K562 (cell line): ENCODE measurements at regions not wholly inside any gene's neighbourhood (a gene's known extent, or its start where the extent isn't known, plus 50 kb on each side); places are given as distances from the start of the nearest gene placed in this dataset.

Experiments
- ATAC-seq: fragments of 200-7000 bp; cut with Tn5 transposase; 3 replicates; pipeline ENCODE4 v1.9.1; 2020; ENCODE audit warnings: moderate library complexity
- BruUV-seq: library from RNA; stranded (reverse); fragments of 400-500 nt; replicated peaks from 2 replicates; lab custom pipeline; 2021; lab: Mats Ljungman, UMichigan
- CTCF ChIA-PET: fragments of 300-600 bp; formaldehyde crosslinking; extraction: SDS; loops from one replicate; lab custom pipeline; 2021; ENCODE audit warnings: low intra/inter-chr PET ratio; lab: Yijun Ruan, JAX
- POLR2A ChIA-PET: fragments of 300-600, 350-650 bp; sonication (Branson Sonifier 250); formaldehyde crosslinking; extraction: SDS; loops from one replicate; lab custom pipeline; 2021; ENCODE audit warnings: antibody characterized with exemption, inconsistent platforms; lab: Yijun Ruan, JAX
- DNase-seq, 4 experiments: peaks; one replicate each; pipeline versions ENCODE4 v3.0.0 to v3.0.0-alpha.2; 2011 to 2018; ENCODE audit warnings: low spot score in 3 of 4, mixed read lengths in 3 of 4; ENCODE audit errors: extremely low read depth in 1 of 4
- FAIRE-seq: peaks from 2 replicates; lab custom pipeline; 2011; peaks lifted over from hg19 to GRCh38; lab: Jason Lieb, UNC
- H2AFZ ChIP-seq: 2 replicates; pipeline ENCODE4 v1.6.0; 2011; ENCODE audit warnings: low read depth, low read length, control low read depth, inconsistent platforms
- H3K27ac ChIP-seq: fragments of 200-600 bp; 3 replicates; pipeline ENCODE4 v1.8.0; 2011; ENCODE audit warnings: low read depth, mild to moderate bottlenecking, control low read depth, inconsistent platforms, low read length, moderate library complexity, mixed read lengths; ENCODE audit errors: extremely low read depth
- H3K27me3 ChIP-seq, 2 experiments: fragments of 300-600 bp in 1 of 2; 2 replicates in 1 of 2; 3 replicates in 1 of 2; pipeline versions ENCODE4 v1.6.0 to v1.8.0; 2011; ENCODE audit warnings: inconsistent platforms in 2 of 2, low read length in 2 of 2, mild to moderate bottlenecking in 1 of 2, mixed read lengths in 1 of 2, moderate library complexity in 1 of 2; ENCODE audit not compliant: control insufficient read depth in 2 of 2, insufficient read depth in 2 of 2
- H3K36me3 ChIP-seq: fragments of 300-600 bp; 3 replicates; pipeline ENCODE4 v1.8.0; 2011; ENCODE audit warnings: mild to moderate bottlenecking, low read length, inconsistent platforms; ENCODE audit not compliant: control insufficient read depth, insufficient read depth
- H3K4me1 ChIP-seq, 2 experiments: fragments of 200-600 bp in 1 of 2; replicated peaks in 1 of 2; 2 replicates in 1 of 2; 3 replicates in 1 of 2; pipeline versions ENCODE4 v1.5.1 to v1.8.0; 2011; ENCODE audit warnings: inconsistent platforms in 2 of 2, low read length in 2 of 2, mild to moderate bottlenecking in 1 of 2, mixed read lengths in 1 of 2, moderate library complexity in 1 of 2; ENCODE audit not compliant: control insufficient read depth in 2 of 2, insufficient read depth in 2 of 2
- H3K4me2 ChIP-seq: 2 replicates; pipeline ENCODE4 v1.6.1; 2011; ENCODE audit warnings: low read length, control low read depth, inconsistent platforms, mixed read lengths; ENCODE audit not compliant: insufficient read depth
- H3K4me3 ChIP-seq: fragments of 200-600 bp; sonication (generic), shearing (Covaris generic); 2 replicates; pipeline ENCODE4 v1.5.1; 2016; ENCODE audit warnings: control low read depth, inconsistent platforms
- H3K79me2 ChIP-seq: fragments of 200-600 bp; 3 replicates; pipeline ENCODE4 v1.8.0; 2011; ENCODE audit warnings: low read length, inconsistent platforms; ENCODE audit not compliant: control insufficient read depth, insufficient read depth
- H3K9ac ChIP-seq, 2 experiments: 2 replicates each; pipeline versions ENCODE4 v1.6.0 to v1.6.1; 2011; ENCODE audit warnings: low read depth in 2 of 2, low read length in 2 of 2, control low read depth in 1 of 2, inconsistent platforms in 1 of 2, mild to moderate bottlenecking in 1 of 2, mixed read lengths in 1 of 2; ENCODE audit not compliant: insufficient read depth in 1 of 2
- H3K9me1 ChIP-seq: one replicate; pipeline ENCODE4 v1.6.0; 2011; ENCODE audit warnings: inconsistent platforms, mild to moderate bottlenecking, low read length, moderate library complexity; ENCODE audit not compliant: control insufficient read depth, insufficient read depth
- H3K9me3 ChIP-seq: replicated peaks from 2 replicates; pipeline ENCODE4 v1.5.1; 2011; ENCODE audit warnings: low read depth, low read length, inconsistent platforms; ENCODE audit not compliant: control insufficient read depth, insufficient read depth
- H4K20me1 ChIP-seq: replicated peaks from 2 replicates; pipeline ENCODE4 v1.6.1; 2011; ENCODE audit warnings: low read length, inconsistent platforms, mixed read lengths; ENCODE audit not compliant: control insufficient read depth, insufficient read depth
- ARID1B ChIP-seq: fragments of 450-650 bp; IDR thresholded peaks from 2 replicates; pipeline ENCODE4 v1.6.1; 2016; ENCODE audit warnings: antibody characterized with exemption, mild to moderate bottlenecking, inconsistent platforms
- ATF1 ChIP-seq, 2 experiments: fragments of 450-650 bp in 1 of 2; IDR thresholded peaks; 2 replicates each; pipeline ENCODE4 v1.6.1; 2016; ENCODE audit warnings: missing compliant biosample characterization in 1 of 2, missing genetic modification characterization in 1 of 2
- BRD9 ChIP-seq: fragments of 450-650 bp; IDR thresholded peaks from 2 replicates; pipeline ENCODE4 v1.6.1; 2018; ENCODE audit warnings: low read depth; ENCODE audit not compliant: partially characterized antibody
- MTA3 ChIP-seq: fragments of 450-650 bp; formaldehyde crosslinking; IDR thresholded peaks from 2 replicates; pipeline ENCODE4 v1.6.1; 2017; ENCODE audit warnings: mild to moderate bottlenecking, borderline replicate concordance
- NCOA2 ChIP-seq, 2 experiments: fragments of 450-650 bp; IDR thresholded peaks; 2 replicates each; pipeline ENCODE4 v1.6.1; 2018; ENCODE audit warnings: mild to moderate bottlenecking in 2 of 2, moderate library complexity in 1 of 2; ENCODE audit not compliant: partially characterized antibody in 2 of 2
- RBFOX2 ChIP-seq: fragments of 200-400 bp; formaldehyde crosslinking; IDR thresholded peaks from 2 replicates; pipeline ENCODE4 v1.6.1; 2017; ENCODE audit warnings: low read depth, mild to moderate bottlenecking, low read length, moderate library complexity
- RUNX1 ChIP-seq: sonication (generic); IDR thresholded peaks from 2 replicates; pipeline ENCODE4 v1.6.1; 2016; ENCODE audit warnings: antibody characterized with exemption, low read depth
- YY1 ChIP-seq, 3 experiments: IDR thresholded peaks; 2 replicates each; pipeline ENCODE4 v1.6.1; 2011; ENCODE audit warnings: low read length in 2 of 3, mild to moderate bottlenecking in 2 of 3, moderate library complexity in 2 of 3, borderline replicate concordance in 1 of 3, control low read depth in 1 of 3, low read depth in 1 of 3; ENCODE audit not compliant: insufficient read depth in 3 of 3, insufficient replicate concordance in 2 of 3, control insufficient read depth in 1 of 3, insufficient read length in 1 of 3; ENCODE audit errors: extremely low read depth in 1 of 3
- ZNF253 ChIP-seq: fragments of 250-450 bp; sonication (Bioruptor Pico); conservative IDR thresholded peaks from 2 replicates; pipeline ENCODE4 v1.6.1; 2021; ENCODE audit warnings: mild to moderate bottlenecking
- ZNF431 ChIP-seq: sonication (generic); formaldehyde crosslinking; IDR thresholded peaks from 2 replicates; pipeline ENCODE4 v1.8.0; 2022; ENCODE audit warnings: mild to moderate bottlenecking, missing genetic modification reagents
- ZNF583 ChIP-seq: fragments of 250-450 bp; sonication (Bioruptor Pico); IDR thresholded peaks from 2 replicates; pipeline ENCODE4 v1.4.0; 2020
- WGBS: fragments of 100-300 bp; shearing (Covaris generic); methylation state at CpG from one replicate; pipeline ENCODE4 v1.1.6; 2016; ENCODE audit warnings: low coverage, mixed read lengths; ENCODE audit not compliant: insufficient coverage; ENCODE audit errors: missing lambda C conversion rate; 5-methylcytosine and 5-hydroxymethylcytosine counted together
- in situ Hi-C: fragments of 300-500 bp; cut with MboI; formaldehyde crosslinking; loops from 4 replicates; pipeline ENCODE4 v1.15.0; 2018; ENCODE audit warnings: inconsistent platforms, mixed read lengths
- intact Hi-C: fragments of 100-400 bp; cut with micrococcal nuclease; formaldehyde crosslinking; loops from 2 replicates; pipeline ENCODE4 v1.14.2; 2022
- TF ChIP-seq, protein P1 (sequence below): fragments of 450-650 bp; IDR thresholded peaks from 2 replicates; pipeline ENCODE4 v1.6.1; 2018; ENCODE audit warnings: mild to moderate bottlenecking, low read depth; ENCODE audit not compliant: partially characterized antibody

DNA sequence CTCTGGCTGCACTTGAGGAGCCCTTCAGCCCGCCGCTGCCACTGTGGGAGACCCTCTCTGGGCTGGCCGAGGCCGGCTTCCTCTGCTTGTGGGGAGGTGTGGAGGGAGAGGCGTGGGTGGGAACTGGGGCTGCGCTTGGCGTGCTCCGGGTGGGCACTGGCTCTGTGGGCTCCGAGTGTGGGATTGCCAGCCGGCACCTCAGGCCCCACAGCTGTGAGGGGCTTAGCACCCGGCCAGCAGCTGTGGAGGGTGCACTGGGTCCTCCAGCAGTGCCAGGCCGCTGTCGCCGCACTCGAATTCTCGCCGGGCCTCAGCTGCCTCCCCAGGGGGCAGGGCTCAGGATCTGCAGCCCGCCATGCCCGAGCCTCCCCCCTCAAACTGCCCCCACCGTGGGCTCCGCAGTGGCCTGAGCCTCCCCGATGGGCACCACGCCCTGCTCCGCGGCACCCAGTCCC lies 808.0 kb upstream of the SOX11 start:
- H3K36me3 ChIP-seq, result no peaks in the 10 kb centered on the region
- intact Hi-C loops (no loop called here), in situ Hi-C loops (no loop called here)
- no peaks in the 10 kb centered on the region for H3K9me1 ChIP-seq
- FAIRE-seq (no peak), DNase-seq (no peak), ATAC-seq (no peak)
- no peaks in the 10 kb centered on the region for H3K79me2 ChIP-seq
- H3K9me3 ChIP-seq, result no peaks in the 10 kb centered on the region
- no peak overlapping the region for H3K4me3 ChIP-seq
- H3K27me3 ChIP-seq, result no peaks in the 10 kb centered on the region
- 1% methylated on average over 16 of the region's 25 CpGs for WGBS
- TF ChIP-seq BRD9 (no peak), RUNX1 (no peak), YY1 (IDR thresholded peaks at IDR 0.05; ENCODE audit: borderline replicate concordance in 1 of 3, control insufficient read depth in 1 of 3, extremely low read depth in 1 of 3, insufficient read depth in 3 of 3, insufficient read length in 1 of 3, insufficient replicate concordance in 2 of 3, low read depth in 1 of 3, low read length in 2 of 3) (no peak), ATF1 (CRISPR knock-in tag; IDR thresholded peaks at IDR 0.05) (no peak), ATF1 (tag; IDR thresholded peaks at IDR 0.05) (no peak)
- CTCF ChIA-PET, result no interaction called here
- no peak overlapping the region for H2AFZ ChIP-seq
- no TSS peak for BruUV-seq
- POLR2A ChIA-PET, result no interaction called here
- no peak overlapping the region for H3K4me2 ChIP-seq
- H3K9ac ChIP-seq, result no peak overlapping the region
- no peak overlapping the region for H3K27ac ChIP-seq
- no peaks in the 10 kb centered on the region for H3K4me1 ChIP-seq
- H4K20me1 ChIP-seq, result no peaks in the 10 kb centered on the region

DNA sequence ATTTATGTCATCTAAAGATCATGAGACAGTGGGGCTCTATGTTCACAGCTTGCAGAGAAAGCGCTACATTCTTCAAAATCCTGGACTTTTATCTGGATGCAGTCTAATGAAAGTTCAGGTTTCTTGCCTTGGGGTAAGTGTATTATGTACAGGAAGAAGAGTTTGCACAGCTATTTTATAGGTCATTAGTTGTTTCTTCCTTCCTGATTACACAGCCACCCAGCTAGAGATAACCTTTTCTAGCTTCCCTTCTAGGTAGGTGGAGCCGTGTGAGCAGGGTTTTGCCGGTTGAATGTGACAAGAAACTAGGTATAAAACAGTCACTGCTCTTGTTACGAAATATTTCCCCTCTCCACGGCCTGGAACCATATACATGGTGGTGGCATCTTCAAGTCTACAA lies 800.8 kb upstream of the SOX11 start:
- intact Hi-C loops (no loop called here), in situ Hi-C loops (no loop called here)
- no peak overlapping the region for H2AFZ ChIP-seq
- no peaks in the 10 kb centered on the region for H3K9me3 ChIP-seq
- ATAC-seq, result no peak
- no TSS peak for BruUV-seq
- H4K20me1 ChIP-seq, result no peaks in the 10 kb centered on the region
- H3K36me3 ChIP-seq, result no peaks in the 10 kb centered on the region
- TF ChIP-seq ZNF431 (CRISPR knock-in tag), result no peak
- TF ChIP-seq, protein P1, sequence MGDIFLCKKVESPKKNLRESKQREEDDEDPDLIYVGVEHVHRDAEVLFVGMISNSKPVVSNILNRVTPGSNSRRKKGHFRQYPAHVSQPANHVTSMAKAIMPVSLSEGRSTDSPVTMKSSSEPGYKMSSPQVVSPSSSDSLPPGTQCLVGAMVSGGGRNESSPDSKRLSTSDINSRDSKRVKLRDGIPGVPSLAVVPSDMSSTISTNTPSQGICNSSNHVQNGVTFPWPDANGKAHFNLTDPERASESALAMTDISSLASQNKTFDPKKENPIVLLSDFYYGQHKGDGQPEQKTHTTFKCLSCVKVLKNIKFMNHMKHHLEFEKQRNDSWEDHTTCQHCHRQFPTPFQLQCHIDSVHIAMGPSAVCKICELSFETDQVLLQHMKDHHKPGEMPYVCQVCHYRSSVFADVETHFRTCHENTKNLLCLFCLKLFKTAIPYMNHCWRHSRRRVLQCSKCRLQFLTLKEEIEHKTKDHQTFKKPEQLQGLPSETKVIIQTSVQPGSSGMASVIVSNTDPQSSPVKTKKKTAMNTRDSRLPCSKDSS, result no peak
- TF ChIP-seq ZNF253 (CRISPR knock-in tag), result no peak
- TF ChIP-seq NCOA2 (IDR thresholded peaks at IDR 0.05; ENCODE audit: partially characterized antibody in 2 of 2), result no peak
- no peak for TF ChIP-seq RBFOX2
- no peak for TF ChIP-seq ZNF583 (CRISPR knock-in tag)
- no peak for TF ChIP-seq MTA3
- no peak for TF ChIP-seq ARID1B
- no peaks in the 10 kb centered on the region for H3K9me1 ChIP-seq
- H3K4me3 ChIP-seq, result no peak overlapping the region
- CTCF ChIA-PET, result no interaction called here
- no peak for DNase-seq
- 3% methylated on average over 5 of the region's 5 CpGs for WGBS
- H3K79me2 ChIP-seq, result no peaks in the 10 kb centered on the region
- no peak overlapping the region for H3K27ac ChIP-seq
- no peaks in the 10 kb centered on the region for H3K27me3 ChIP-seq
- no peak for FAIRE-seq
- H3K4me1 ChIP-seq, result no peaks in the 10 kb centered on the region
- H3K4me2 ChIP-seq, result no peak overlapping the region
- POLR2A ChIA-PET, result no interaction called here
- H3K9ac ChIP-seq, result no peak overlapping the region
